K562 (cell line): ENCODE measurements at regions not wholly inside any gene's neighbourhood (a gene's known extent, or its start where the extent isn't known, plus 50 kb on each side); places are given as distances from the start of the nearest gene placed in this dataset.

Experiments
- BRCA1 ChIP-seq, 2 experiments: fragments of 450-650 bp in 1 of 2; sonication (generic) in 1 of 2; formaldehyde crosslinking in 1 of 2; IDR thresholded peaks; 2 replicates each; pipeline versions ENCODE4 v1.5.0 to v1.6.1; 2017 to 2020; ENCODE audit warnings: mild to moderate bottlenecking in 1 of 2, missing genetic modification reagents in 1 of 2
- CAMTA2 ChIP-seq: fragments of 250-450 bp; sonication (Bioruptor Pico); conservative IDR thresholded peaks from 2 replicates; pipeline ENCODE4 v1.5.1; 2022
- CBX5 ChIP-seq: IDR thresholded peaks from 2 replicates; pipeline ENCODE4 v1.6.1; 2014; ENCODE audit warnings: low read depth, borderline replicate concordance
- EWSR1 ChIP-seq: fragments of 450-650 bp; IDR thresholded peaks from 2 replicates; pipeline ENCODE4 v1.6.1; 2018; ENCODE audit warnings: borderline replicate concordance, mild to moderate bottlenecking, low read depth, moderate library complexity; ENCODE audit not compliant: partially characterized antibody
- KLF16 ChIP-seq: IDR thresholded peaks from 2 replicates; pipeline ENCODE4 v1.6.1; 2016; ENCODE audit warnings: antibody characterized with exemption
- LEF1 ChIP-seq: fragments of 450-650 bp; IDR thresholded peaks from 2 replicates; pipeline ENCODE4 v1.6.1; 2016; ENCODE audit warnings: mild to moderate bottlenecking
- MNT ChIP-seq, 2 experiments: fragments of 450-650 bp; conservative IDR thresholded peaks; 2 replicates each; pipeline ENCODE4 v1.6.1; 2017; ENCODE audit warnings: mild to moderate bottlenecking in 2 of 2, moderate library complexity in 2 of 2
- POLR3G ChIP-seq: IDR thresholded peaks from 2 replicates; pipeline ENCODE4 v1.6.1; 2011; ENCODE audit not compliant: insufficient read length, insufficient replicate concordance; ENCODE audit errors: extremely low read depth
- SMARCA4 ChIP-seq: fragments of 450-650 bp; IDR thresholded peaks from 2 replicates; pipeline ENCODE4 v1.6.1; 2016
- SRSF7 ChIP-seq: fragments of 200-400 bp; formaldehyde crosslinking; optimal IDR thresholded peaks from 2 replicates; pipeline ENCODE3; 2017; ENCODE audit warnings: mild to moderate bottlenecking, low read depth, low read length
- TAF9B ChIP-seq: fragments of 450-650 bp; IDR thresholded peaks from 2 replicates; pipeline ENCODE4 v1.6.1; 2018; ENCODE audit warnings: mild to moderate bottlenecking; ENCODE audit not compliant: partially characterized antibody
- TEAD1 ChIP-seq, 2 experiments: fragments of 450-650 bp in 1 of 2; sonication (generic) in 1 of 2; formaldehyde crosslinking; IDR thresholded peaks; 2 replicates each; pipeline versions ENCODE4 v1.4.0 to v1.8.0; 2020 to 2022; ENCODE audit warnings: mild to moderate bottlenecking in 2 of 2, missing genetic modification reagents in 1 of 2
- ZNF280B ChIP-seq: fragments of 250-450 bp; sonication (Bioruptor Pico); IDR thresholded peaks from 2 replicates; pipeline ENCODE4 v1.5.1; 2021; ENCODE audit warnings: mild to moderate bottlenecking
- ZNF444 ChIP-seq: fragments of 250-450 bp; sonication (Bioruptor Pico); IDR thresholded peaks from 2 replicates; pipeline ENCODE4 v1.4.0; 2020; ENCODE audit warnings: mild to moderate bottlenecking, moderate library complexity
- TF ChIP-seq, protein P1 (sequence below): sonication (generic); formaldehyde crosslinking; IDR thresholded peaks from 2 replicates; pipeline ENCODE4 v1.8.0; 2022; ENCODE audit warnings: missing genetic modification reagents, mild to moderate bottlenecking, moderate library complexity, borderline replicate concordance
- TF ChIP-seq, protein P2 (sequence below): sonication (generic); formaldehyde crosslinking; IDR thresholded peaks from 2 replicates; pipeline ENCODE4 v1.8.0; 2023; ENCODE audit warnings: mild to moderate bottlenecking, missing genetic modification reagents

GRCh38 chr2:216775043-216775453 is 79.7 kb upstream of the IGFBP5 start (continued):
- TF ChIP-seq LEF1 = peak; percentile 80
- TF ChIP-seq MNT (conservative IDR thresholded peaks at IDR 0.05) = peak in 1 of 2 experiments; percentile 54; a peak in 2 of 4 replicates
- no peak for TF ChIP-seq CBX5
- peak; percentile 76 for TF ChIP-seq KLF16
- TF ChIP-seq POLR3G = no peak
- TF ChIP-seq TEAD1 (CRISPR knock-in tag; IDR thresholded peaks at IDR 0.05) = 0 out of 4 replicates have a peak, but pooled peaks of 1 of the 2 experiments have one; percentile 17
- TF ChIP-seq TAF9B = peak; percentile 92
- no peak for TF ChIP-seq EWSR1
- TF ChIP-seq, protein P1, sequence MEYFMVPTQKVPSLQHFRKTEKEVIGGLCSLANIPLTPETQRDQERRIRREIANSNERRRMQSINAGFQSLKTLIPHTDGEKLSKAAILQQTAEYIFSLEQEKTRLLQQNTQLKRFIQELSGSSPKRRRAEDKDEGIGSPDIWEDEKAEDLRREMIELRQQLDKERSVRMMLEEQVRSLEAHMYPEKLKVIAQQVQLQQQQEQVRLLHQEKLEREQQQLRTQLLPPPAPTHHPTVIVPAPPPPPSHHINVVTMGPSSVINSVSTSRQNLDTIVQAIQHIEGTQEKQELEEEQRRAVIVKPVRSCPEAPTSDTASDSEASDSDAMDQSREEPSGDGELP (CRISPR knock-in tag) = peak; percentile 99
- TF ChIP-seq, protein P2, sequence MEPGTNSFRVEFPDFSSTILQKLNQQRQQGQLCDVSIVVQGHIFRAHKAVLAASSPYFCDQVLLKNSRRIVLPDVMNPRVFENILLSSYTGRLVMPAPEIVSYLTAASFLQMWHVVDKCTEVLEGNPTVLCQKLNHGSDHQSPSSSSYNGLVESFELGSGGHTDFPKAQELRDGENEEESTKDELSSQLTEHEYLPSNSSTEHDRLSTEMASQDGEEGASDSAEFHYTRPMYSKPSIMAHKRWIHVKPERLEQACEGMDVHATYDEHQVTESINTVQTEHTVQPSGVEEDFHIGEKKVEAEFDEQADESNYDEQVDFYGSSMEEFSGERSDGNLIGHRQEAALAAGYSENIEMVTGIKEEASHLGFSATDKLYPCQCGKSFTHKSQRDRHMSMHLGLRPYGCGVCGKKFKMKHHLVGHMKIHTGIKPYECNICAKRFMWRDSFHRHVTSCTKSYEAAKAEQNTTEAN (CRISPR knock-in tag) = no peak
- TF ChIP-seq ZNF444 (CRISPR knock-in tag) = no peak
- TF ChIP-seq SRSF7 = no peak
- no peak for TF ChIP-seq BRCA1 (IDR thresholded peaks at IDR 0.05)
- TF ChIP-seq BRCA1 (CRISPR knock-in tag; IDR thresholded peaks at IDR 0.05) = no peak
- TF ChIP-seq SMARCA4 = peak; percentile 90
- no peak for TF ChIP-seq CAMTA2 (CRISPR knock-in tag)
- TF ChIP-seq ZNF280B (CRISPR knock-in tag) = no peak
